Endodermal cell (in vitro differentiated cells): ENCODE measurements at regions not wholly inside any gene's neighbourhood (a gene's known extent, or its start where the extent isn't known, plus 50 kb on each side); places are given as distances from the start of the nearest gene placed in this dataset.

Experiments
- DNase-seq: peaks from one replicate; pipeline ENCODE4 v3.0.0-alpha.2; 2017
- H3K27ac ChIP-seq: 2 replicates; pipeline ENCODE4 v1.5.1; 2013; ENCODE audit warnings: mild to moderate bottlenecking, low read depth, low read length, moderate library complexity
- H3K27me3 ChIP-seq: 2 replicates; pipeline ENCODE4 v1.6.1; 2013; ENCODE audit warnings: mild to moderate bottlenecking, low read length, moderate library complexity; ENCODE audit not compliant: insufficient read depth, control insufficient read depth, poor library complexity, severe bottlenecking
- H3K36me3 ChIP-seq: 2 replicates; pipeline ENCODE4 v1.7.0; 2013; ENCODE audit warnings: mild to moderate bottlenecking, low read length, moderate library complexity; ENCODE audit not compliant: control insufficient read depth, insufficient read depth
- H3K4me1 ChIP-seq: one replicate; pipeline ENCODE4 v1.7.0; 2013; ENCODE audit warnings: low read length; ENCODE audit not compliant: control insufficient read depth, insufficient read depth
- H3K4me3 ChIP-seq: 2 replicates; pipeline ENCODE4 v1.5.1; 2013; ENCODE audit warnings: mild to moderate bottlenecking, low read length, moderate library complexity
- H3K9ac ChIP-seq: 2 replicates; pipeline ENCODE4 v1.6.1; 2013; ENCODE audit warnings: mild to moderate bottlenecking, low read length, moderate library complexity; ENCODE audit not compliant: poor library complexity, severe bottlenecking; ENCODE audit errors: extremely low read depth
- H3K9me3 ChIP-seq: 2 replicates; pipeline ENCODE4 v1.6.1; 2013; ENCODE audit warnings: mild to moderate bottlenecking, low read length, moderate library complexity; ENCODE audit not compliant: control insufficient read depth
- H3K27ac Mint-ChIP-seq: 2 replicates; pipeline ENCODE4 v1.8.0; 2020; ENCODE audit warnings: mixed read lengths
- H3K27me3 Mint-ChIP-seq: 2 replicates; pipeline ENCODE4 v1.8.0; 2021; ENCODE audit warnings: mild to moderate bottlenecking, mixed read lengths; ENCODE audit not compliant: insufficient read depth
- H3K36me3 Mint-ChIP-seq: 2 replicates; pipeline ENCODE4 v1.8.0; 2020; ENCODE audit warnings: low read depth, mixed read lengths
- H3K4me1 Mint-ChIP-seq: 2 replicates; pipeline ENCODE4 v1.8.0; 2020; ENCODE audit warnings: mixed read lengths
- H3K4me3 Mint-ChIP-seq: 2 replicates; pipeline ENCODE4 v1.8.0; 2020; ENCODE audit warnings: mild to moderate bottlenecking, moderate library complexity, mixed read lengths
- H3K9me3 Mint-ChIP-seq: 2 replicates; pipeline ENCODE4 v1.8.0; 2020; ENCODE audit warnings: mild to moderate bottlenecking, mixed read lengths
- WGBS, 2 experiments: methylation state at CpG; one replicate each; pipeline versions ENCODE4 v1.1.5 to v1.1.7; 2013; ENCODE audit warnings: missing lambda C conversion rate in 2 of 2, mixed read lengths in 1 of 2; ENCODE audit not compliant: insufficient coverage in 1 of 2, insufficient read length in 1 of 2; 5-methylcytosine and 5-hydroxymethylcytosine counted together
- TF ChIP-seq, protein P1 (sequence below): fragments of 200-600 bp; sonication (generic); conservative IDR thresholded peaks from 2 replicates; pipeline ENCODE4 v1.5.0; 2021; ENCODE audit warnings: antibody characterized with exemption, mild to moderate bottlenecking

DNA sequence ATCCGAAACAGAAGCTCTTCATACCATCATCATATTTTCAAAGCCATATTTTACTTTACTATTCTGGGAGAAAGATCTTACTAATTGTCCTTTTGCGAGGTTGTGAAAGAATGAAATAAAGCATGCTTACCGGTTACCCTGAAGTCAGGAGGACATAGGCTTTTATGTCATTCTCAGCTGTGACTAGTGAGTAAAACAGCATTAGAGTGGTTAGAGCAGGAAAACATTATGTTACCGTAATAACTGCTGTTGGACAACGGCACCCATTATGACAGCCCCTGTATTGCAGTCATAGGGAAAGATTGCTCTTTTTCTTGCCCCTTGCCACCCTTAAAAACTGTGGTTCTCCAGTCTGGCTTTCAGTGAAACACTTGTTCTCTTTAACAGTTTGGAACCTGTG, 1035.7 kb downstream of the ZPLD1 start:
- H3K9me3 Mint-ChIP-seq: no peaks in the 10 kb centered on the region
- H3K4me3 Mint-ChIP-seq: no peak overlapping the region
- Histone ChIP-seq H3K27ac (no peak overlapping the region), H3K36me3 (no peaks in the 10 kb centered on the region), H3K9ac (no peak overlapping the region), H3K4me3 (no peak overlapping the region), H3K9me3 (no peaks in the 10 kb centered on the region), H3K27me3 (no peaks in the 10 kb centered on the region), H3K4me1 (no peaks in the 10 kb centered on the region)
- no peak overlapping the region for H3K27ac Mint-ChIP-seq
- H3K27me3 Mint-ChIP-seq: no peaks in the 10 kb centered on the region
- TF ChIP-seq, protein P1, sequence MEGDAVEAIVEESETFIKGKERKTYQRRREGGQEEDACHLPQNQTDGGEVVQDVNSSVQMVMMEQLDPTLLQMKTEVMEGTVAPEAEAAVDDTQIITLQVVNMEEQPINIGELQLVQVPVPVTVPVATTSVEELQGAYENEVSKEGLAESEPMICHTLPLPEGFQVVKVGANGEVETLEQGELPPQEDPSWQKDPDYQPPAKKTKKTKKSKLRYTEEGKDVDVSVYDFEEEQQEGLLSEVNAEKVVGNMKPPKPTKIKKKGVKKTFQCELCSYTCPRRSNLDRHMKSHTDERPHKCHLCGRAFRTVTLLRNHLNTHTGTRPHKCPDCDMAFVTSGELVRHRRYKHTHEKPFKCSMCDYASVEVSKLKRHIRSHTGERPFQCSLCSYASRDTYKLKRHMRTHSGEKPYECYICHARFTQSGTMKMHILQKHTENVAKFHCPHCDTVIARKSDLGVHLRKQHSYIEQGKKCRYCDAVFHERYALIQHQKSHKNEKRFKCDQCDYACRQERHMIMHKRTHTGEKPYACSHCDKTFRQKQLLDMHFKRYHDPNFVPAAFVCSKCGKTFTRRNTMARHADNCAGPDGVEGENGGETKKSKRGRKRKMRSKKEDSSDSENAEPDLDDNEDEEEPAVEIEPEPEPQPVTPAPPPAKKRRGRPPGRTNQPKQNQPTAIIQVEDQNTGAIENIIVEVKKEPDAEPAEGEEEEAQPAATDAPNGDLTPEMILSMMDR: no peak
- no peak for DNase-seq
- H3K4me1 Mint-ChIP-seq: no peaks in the 10 kb centered on the region
- H3K36me3 Mint-ChIP-seq: no peaks in the 10 kb centered on the region
- 93 to 100% methylated on average over 5 of the region's 5 CpGs for WGBS, 2 experiments

DNA sequence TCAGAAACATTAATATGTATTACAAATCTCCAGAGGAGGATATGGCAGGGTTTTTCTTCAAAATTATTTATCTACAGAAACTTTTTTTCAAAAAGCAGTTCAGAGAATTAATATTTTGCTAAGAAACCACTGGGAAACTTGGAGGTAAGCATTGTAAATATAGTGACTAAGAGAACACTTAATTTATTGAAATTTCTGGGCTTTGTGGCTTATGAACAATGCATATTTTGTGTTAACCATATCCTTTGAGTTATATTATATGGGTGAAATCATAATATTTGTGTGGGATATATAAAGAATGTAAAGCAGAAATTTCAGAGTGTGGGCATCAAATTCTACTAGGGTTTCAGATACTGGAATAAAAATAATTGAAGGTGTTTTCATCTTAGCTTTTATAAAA, 1059.2 kb downstream of the ZPLD1 start:
- Histone ChIP-seq H3K27ac (no peak overlapping the region), H3K9me3 (no peaks in the 10 kb centered on the region), H3K36me3 (no peaks in the 10 kb centered on the region), H3K27me3 (no peaks in the 10 kb centered on the region), H3K4me3 (no peak overlapping the region), H3K4me1 (no peaks in the 10 kb centered on the region), H3K9ac (no peak overlapping the region)
- H3K4me1 Mint-ChIP-seq: no peaks in the 10 kb centered on the region
- DNase-seq: no peak
- H3K36me3 Mint-ChIP-seq: no peaks in the 10 kb centered on the region
- TF ChIP-seq, protein P1: no peak
- no peaks in the 10 kb centered on the region for H3K9me3 Mint-ChIP-seq
- H3K27ac Mint-ChIP-seq: no peak overlapping the region
- H3K4me3 Mint-ChIP-seq: no peak overlapping the region
- no peaks in the 10 kb centered on the region for H3K27me3 Mint-ChIP-seq

DNA sequence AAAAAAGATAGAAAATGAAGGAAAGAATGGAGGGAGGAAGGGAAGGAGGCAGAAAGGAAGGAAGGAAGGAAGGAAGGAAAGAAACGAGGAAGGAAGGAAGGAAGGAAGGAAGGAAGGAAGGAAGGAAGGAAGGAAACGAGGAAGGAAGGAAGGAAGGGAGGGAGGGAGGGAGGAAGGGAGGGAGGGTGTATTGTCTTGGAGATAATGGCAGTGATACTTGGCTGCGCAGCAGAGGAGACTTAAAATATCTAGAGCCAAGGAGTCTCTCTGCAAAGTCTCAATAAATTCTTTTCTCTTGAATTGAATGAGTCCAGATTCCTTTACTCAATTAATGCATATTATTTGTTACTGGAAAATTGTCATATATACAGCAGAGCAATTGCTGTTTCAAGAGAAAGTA, 1059.7 kb downstream of the ZPLD1 start:
- H3K4me3 Mint-ChIP-seq: no peak overlapping the region
- no peak overlapping the region for H3K27ac ChIP-seq

More for the DNA sequence above, 1059.7 kb downstream of the ZPLD1 start:
- Mint-ChIP-seq H3K36me3 (no peaks in the 10 kb centered on the region), H3K4me1 (no peaks in the 10 kb centered on the region), H3K27ac (no peak overlapping the region), H3K9me3 (no peaks in the 10 kb centered on the region), H3K27me3 (no peaks in the 10 kb centered on the region)
- no peaks in the 10 kb centered on the region for H3K36me3 ChIP-seq
- no peaks in the 10 kb centered on the region for H3K4me1 ChIP-seq
- WGBS, 2 experiments: 83% methylated on average over 3 of the region's 3 CpGs; no CpG with 5 or more reads in 1 of the 2 experiments
- no peak for DNase-seq
- no peak overlapping the region for H3K9ac ChIP-seq
- no peaks in the 10 kb centered on the region for H3K27me3 ChIP-seq
- H3K4me3 ChIP-seq: no peak overlapping the region
- TF ChIP-seq, protein P1: no peak
- H3K9me3 ChIP-seq: no peaks in the 10 kb centered on the region
